PC-9 (cell line): ENCODE measurements at regions not wholly inside any gene's neighbourhood (a gene's known extent, or its start where the extent isn't known, plus 50 kb on each side); places are given as distances from the start of the nearest gene placed in this dataset.

Experiments
- CTCF ChIP-seq: fragments of 200-600 bp; sonication (generic); conservative IDR thresholded peaks from 2 replicates; pipeline ENCODE4 v1.6.1; 2017; ENCODE audit warnings: mixed run types, antibody characterized with exemption, mild to moderate bottlenecking, moderate library complexity
- EZH2 ChIP-seq: fragments of 200-600 bp; sonication (generic); IDR thresholded peaks from 2 replicates; pipeline ENCODE4 v1.8.0; 2017; ENCODE audit warnings: antibody characterized with exemption, low read depth

GRCh38 chr10:59055045-59055444 is 121.4 kb upstream of the PHYHIPL start:
- TF ChIP-seq CTCF: no peak
- no peak for TF ChIP-seq EZH2
